DND-41 (cell line): ENCODE measurements at regions not wholly inside any gene's neighbourhood (a gene's known extent, or its start where the extent isn't known, plus 50 kb on each side); places are given as distances from the start of the nearest gene placed in this dataset.

Experiments used
- CTCF ChIP-seq: IDR thresholded peaks from 2 replicates; pipeline ENCODE4 v1.5.1; 2012; ENCODE audit warnings: borderline replicate concordance, low read length, moderate library complexity, mild to moderate bottlenecking; ENCODE audit not compliant: poor library complexity, severe bottlenecking; ENCODE audit errors: extremely low read depth
- EZH2 ChIP-seq: IDR thresholded peaks from 3 replicates; pipeline ENCODE4 v1.6.1; 2012; ENCODE audit warnings: borderline replicate concordance, low read depth, mild to moderate bottlenecking, moderate library complexity, low read length, inconsistent platforms; ENCODE audit not compliant: severe bottlenecking

- no peak for TF ChIP-seq CTCF
- no peak for TF ChIP-seq EZH2
These were observed 59.8 kb upstream of the RPL34 start for GRCh38 chr4:108560616-108561015.
